IMR-90 (cell line): ENCODE measurements at regions not wholly inside any gene's neighbourhood (a gene's known extent, or its start where the extent isn't known, plus 50 kb on each side); places are given as distances from the start of the nearest gene placed in this dataset.

Source experiments
- ATAC-seq: fragments of 200-7000 bp; cut with Tn5 transposase; 2 replicates; pipeline ENCODE4 v1.9.1; 2020; ENCODE audit warnings: low read depth, mild to moderate bottlenecking, moderate library complexity
- BruUV-seq: library from RNA; stranded (reverse); fragments of 400-500 nt; replicated peaks from 2 replicates; lab custom pipeline; 2021; lab: Mats Ljungman, UMichigan
- CTCF ChIA-PET: fragments of 300-600 bp; formaldehyde crosslinking; extraction: SDS; loops from one replicate; lab custom pipeline; 2021; ENCODE audit warnings: antibody characterized with exemption; lab: Yijun Ruan, JAX
- POLR2A ChIA-PET: fragments of 300-600 bp; sonication (Branson Sonifier 250); formaldehyde crosslinking; loops from one replicate; lab custom pipeline; 2022; ENCODE audit warnings: antibody characterized with exemption; ENCODE audit not compliant: unreplicated experiment; lab: Charles Lee
- DNase-seq: peaks from one replicate; pipeline ENCODE4 v3.0.0; 2013
- H2AFZ ChIP-seq: replicated peaks from 2 replicates; pipeline ENCODE3; 2013; ENCODE audit warnings: low read length, mild to moderate bottlenecking; ENCODE audit not compliant: poor library complexity
- H2AK5ac ChIP-seq: 2 replicates; pipeline ENCODE4 v1.6.1; 2013; ENCODE audit warnings: low read depth, low read length, inconsistent platforms
- H2AK9ac ChIP-seq: replicated peaks from 2 replicates; pipeline ENCODE3; 2013; ENCODE audit warnings: mild to moderate bottlenecking, low read depth, low read length, moderate library complexity; ENCODE audit not compliant: poor library complexity
- H2BK120ac ChIP-seq: 2 replicates; pipeline ENCODE4 v1.6.1; 2013; ENCODE audit warnings: low read depth, low read length, inconsistent platforms
- H2BK15ac ChIP-seq: 3 replicates; pipeline ENCODE4 v1.6.1; 2013; ENCODE audit warnings: low read depth, low read length, inconsistent platforms
- H2BK20ac ChIP-seq: 2 replicates; pipeline ENCODE4 v1.6.1; 2013; ENCODE audit warnings: low read depth, mild to moderate bottlenecking, inconsistent platforms, low read length, moderate library complexity
- H2BK5ac ChIP-seq: 2 replicates; pipeline ENCODE4 v1.6.1; 2013; ENCODE audit warnings: mild to moderate bottlenecking, low read depth, low read length, inconsistent platforms; ENCODE audit not compliant: poor library complexity, severe bottlenecking
- H3K14ac ChIP-seq: replicated peaks from 2 replicates; pipeline ENCODE4 v1.6.1; 2013; ENCODE audit warnings: low read depth, low read length, inconsistent platforms
- H3K18ac ChIP-seq: 2 replicates; pipeline ENCODE4 v1.6.1; 2013; ENCODE audit warnings: low read depth, low read length, control low read depth
- H3K23ac ChIP-seq: 2 replicates; pipeline ENCODE4 v1.6.1; 2013; ENCODE audit warnings: low read depth, low read length, inconsistent platforms
- H3K27ac ChIP-seq: 2 replicates; pipeline ENCODE4 v1.5.1; 2013; ENCODE audit warnings: mild to moderate bottlenecking, control low read depth, low read length; ENCODE audit not compliant: insufficient read depth
- H3K27me3 ChIP-seq: 2 replicates; pipeline ENCODE4 v1.6.1; 2013; ENCODE audit warnings: low read length; ENCODE audit not compliant: control insufficient read depth, insufficient read depth
- H3K36me3 ChIP-seq: 2 replicates; pipeline ENCODE4 v1.6.1; 2013; ENCODE audit warnings: low read length, mixed read lengths; ENCODE audit not compliant: control insufficient read depth, insufficient read depth
- H3K4ac ChIP-seq: 2 replicates; pipeline ENCODE4 v1.6.1; 2013; ENCODE audit warnings: low read depth, low read length, inconsistent platforms
- H3K4me1 ChIP-seq: 2 replicates; pipeline ENCODE4 v1.6.1; 2013; ENCODE audit warnings: low read length, mixed read lengths; ENCODE audit not compliant: control insufficient read depth, insufficient read depth
- H3K4me2 ChIP-seq: 2 replicates; pipeline ENCODE4 v1.6.1; 2013; ENCODE audit warnings: low read depth, mild to moderate bottlenecking, control low read depth, low read length, moderate library complexity
- H3K4me3 ChIP-seq: 2 replicates; pipeline ENCODE4 v1.5.1; 2013; ENCODE audit warnings: low read depth, mild to moderate bottlenecking, control low read depth, low read length, moderate library complexity; ENCODE audit not compliant: insufficient read depth
- H3K56ac ChIP-seq: 2 replicates; pipeline ENCODE4 v1.6.1; 2013; ENCODE audit warnings: low read length, inconsistent platforms; ENCODE audit not compliant: insufficient read depth; ENCODE audit errors: extremely low read depth
- H3K79me1 ChIP-seq, 2 experiments: 2 replicates each; pipeline ENCODE4 v1.6.1; 2013; ENCODE audit warnings: low read length in 2 of 2, inconsistent platforms in 1 of 2, low read depth in 1 of 2
- H3K9ac ChIP-seq: 2 replicates; pipeline ENCODE4 v1.6.1; 2013; ENCODE audit warnings: low read depth, low read length, control low read depth
- H3K9me1 ChIP-seq: 2 replicates; pipeline ENCODE4 v1.6.1; 2013; ENCODE audit warnings: low read length, inconsistent platforms; ENCODE audit not compliant: insufficient read depth
- H3K9me3 ChIP-seq: 2 replicates; pipeline ENCODE4 v1.6.1; 2013; ENCODE audit warnings: low read length; ENCODE audit not compliant: control insufficient read depth, insufficient read depth
- H4K20me1 ChIP-seq: 2 replicates; pipeline ENCODE4 v1.6.1; 2013; ENCODE audit warnings: low read length, inconsistent platforms; ENCODE audit not compliant: insufficient read depth
- H4K5ac ChIP-seq: 2 replicates; pipeline ENCODE4 v1.6.1; 2013; ENCODE audit warnings: mild to moderate bottlenecking, low read depth, low read length, control low read depth
- H4K8ac ChIP-seq, 2 experiments: 2 replicates each; pipeline ENCODE4 v1.6.1; 2013; ENCODE audit warnings: low read depth in 2 of 2, low read length in 2 of 2, control low read depth in 1 of 2, inconsistent platforms in 1 of 2
- H4K91ac ChIP-seq: 2 replicates; pipeline ENCODE4 v1.6.1; 2013; ENCODE audit warnings: low read depth, low read length, inconsistent platforms; ENCODE audit not compliant: insufficient read depth
- CEBPB ChIP-seq: IDR thresholded peaks from 2 replicates; pipeline ENCODE4 v1.6.1; 2012; ENCODE audit warnings: low read depth, low read length, improper control_type of control experiment
- CHD1 ChIP-seq: IDR thresholded peaks from 2 replicates; pipeline ENCODE4 v1.6.1; 2012; ENCODE audit warnings: low read depth, low read length, improper control_type of control experiment
- FOS ChIP-seq: fragments of 150-350 bp; IDR thresholded peaks from 2 replicates; pipeline ENCODE4 v1.6.1; 2016; ENCODE audit warnings: low read depth, low read length
- MAFK ChIP-seq: IDR thresholded peaks from 2 replicates; pipeline ENCODE4 v1.6.1; 2012; ENCODE audit warnings: low read depth, low read length, improper control_type of control experiment
- MAZ ChIP-seq: IDR thresholded peaks from 2 replicates; pipeline ENCODE4 v1.6.1; 2012; ENCODE audit warnings: low read depth, mild to moderate bottlenecking, low read length, improper control_type of control experiment, moderate library complexity, borderline replicate concordance
- MXI1 ChIP-seq: IDR thresholded peaks from 2 replicates; pipeline ENCODE4 v1.6.1; 2012; ENCODE audit warnings: low read depth, mild to moderate bottlenecking, low read length, moderate library complexity, borderline replicate concordance
- NFE2L2 ChIP-seq: fragments of 150-350 bp; IDR thresholded peaks from 2 replicates; pipeline ENCODE4 v1.6.1; 2016; ENCODE audit warnings: low read depth, mild to moderate bottlenecking, low read length
- POLR2A ChIP-seq: IDR thresholded peaks from 2 replicates; pipeline ENCODE4 v1.6.1; 2012; ENCODE audit warnings: mild to moderate bottlenecking, low read depth, low read length
- RAD21 ChIP-seq: IDR thresholded peaks from 2 replicates; pipeline ENCODE4 v1.6.1; 2012; ENCODE audit warnings: low read length, improper control_type of control experiment
- RCOR1 ChIP-seq: IDR thresholded peaks from 2 replicates; pipeline ENCODE4 v1.6.1; 2012; ENCODE audit warnings: mild to moderate bottlenecking, low read length, improper control_type of control experiment; ENCODE audit not compliant: insufficient replicate concordance
- RFX5 ChIP-seq: IDR thresholded peaks from 2 replicates; pipeline ENCODE4 v1.8.0; 2012; ENCODE audit warnings: low read depth, mild to moderate bottlenecking, low read length, moderate library complexity
- SMC3 ChIP-seq: fragments of 150-350 bp; IDR thresholded peaks from 2 replicates; pipeline ENCODE4 v1.6.1; 2016; ENCODE audit warnings: low read depth, mild to moderate bottlenecking, antibody characterized with exemption, low read length, moderate library complexity
- WGBS, 2 experiments: methylation state at CpG; one replicate each; pipeline versions ENCODE4 v1.1.5 to v1.1.7; 2013; ENCODE audit warnings: missing lambda C conversion rate in 2 of 2; ENCODE audit not compliant: insufficient read length in 1 of 2; ENCODE audit errors: extremely low coverage in 2 of 2; 5-methylcytosine and 5-hydroxymethylcytosine counted together
- dilution Hi-C: fragments of 300-500 bp; cut with HindIII; formaldehyde crosslinking; loops from one replicate; pipeline ENCODE4 v1.14.3; 2018; ENCODE audit warnings: low sequenced_read_pairs; ENCODE audit not compliant: unreplicated experiment
- in situ Hi-C: fragments of 300-500 bp; cut with MboI; formaldehyde crosslinking; loops from 3 replicates; pipeline ENCODE4 v1.14.3; 2019; ENCODE audit warnings: low sequenced_read_pairs, inconsistent platforms, mixed read lengths
- intact Hi-C: fragments of 100-400 bp; cut with micrococcal nuclease; formaldehyde crosslinking; loops from 2 replicates; pipeline ENCODE4 v1.10.0; 2022
- TF ChIP-seq, protein P1 (sequence below): fragments of 150-350 bp; IDR thresholded peaks from 2 replicates; pipeline ENCODE4 v1.6.1; 2017; ENCODE audit warnings: mild to moderate bottlenecking, antibody characterized with exemption, low read length, low read depth
- TF ChIP-seq, protein P2 (sequence below): fragments of 150-350 bp; IDR thresholded peaks from 2 replicates; pipeline ENCODE4 v1.6.1; 2016; ENCODE audit warnings: low read depth, mild to moderate bottlenecking, low read length, moderate library complexity, borderline replicate concordance
- TF ChIP-seq, protein P3 (sequence below): conservative IDR thresholded peaks from 2 replicates; pipeline ENCODE4 v1.5.1; 2012; ENCODE audit warnings: mild to moderate bottlenecking, low read depth, low read length, improper control_type of control experiment

DNA sequence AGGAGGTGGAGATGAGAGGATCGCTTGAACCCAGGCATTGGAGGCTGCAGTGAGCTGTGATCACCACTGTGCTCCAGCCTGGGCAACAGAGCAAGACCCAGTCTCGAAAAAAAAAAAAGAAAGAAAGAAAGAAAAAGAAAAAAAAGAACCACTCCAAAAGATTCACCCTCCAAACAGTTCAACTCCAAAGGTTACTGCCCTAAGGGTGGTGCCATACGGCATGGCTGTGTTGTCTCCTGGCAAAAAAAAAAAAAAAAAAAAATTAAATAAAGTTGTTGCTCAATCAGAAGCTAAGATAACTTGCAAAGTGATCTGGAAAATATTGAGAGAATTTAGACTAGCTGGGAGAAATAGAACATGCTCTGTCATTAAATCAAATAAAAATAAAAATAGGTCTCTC lies 79.5 kb downstream of the KCTD15 start:
- no peaks in the 10 kb centered on the region for H4K20me1 ChIP-seq
- H3K56ac ChIP-seq, result no peak overlapping the region
- H3K4me2 ChIP-seq, result no peak overlapping the region
- no peak overlapping the region for H2AK9ac ChIP-seq
- no peak overlapping the region for H2AFZ ChIP-seq
- no peak overlapping the region for H2BK120ac ChIP-seq
- no peak overlapping the region for H3K9ac ChIP-seq
- H3K18ac ChIP-seq, result no peak overlapping the region
- intact Hi-C loops (no loop called here), in situ Hi-C loops (no loop called here), dilution Hi-C loops (no loop called here)
- CTCF ChIA-PET, result interaction anchor here (0.7 kb wide), 1 partner anchor 205 kb away, joined by 5 read pairs; no protein-coding TSS in a partner anchor
- no peak overlapping the region for H2BK5ac ChIP-seq
- H3K4ac ChIP-seq, result no peak overlapping the region
- DNase-seq (no peak), ATAC-seq (no peak)
- H2BK20ac ChIP-seq, result no peak overlapping the region
- no peak overlapping the region for H3K27ac ChIP-seq
- no CpG with 5 or more reads among the region's 3 CpGs for WGBS, 2 experiments
- POLR2A ChIA-PET, result no interaction called here
- H3K14ac ChIP-seq, result no peak overlapping the region
- no peak overlapping the region for H4K8ac ChIP-seq
- H2AK5ac ChIP-seq, result no peak overlapping the region
- H3K9me3 ChIP-seq, result no peaks in the 10 kb centered on the region
- no peak for TF ChIP-seq NFE2L2
- TF ChIP-seq MXI1, result no peak
- TF ChIP-seq, protein P1, sequence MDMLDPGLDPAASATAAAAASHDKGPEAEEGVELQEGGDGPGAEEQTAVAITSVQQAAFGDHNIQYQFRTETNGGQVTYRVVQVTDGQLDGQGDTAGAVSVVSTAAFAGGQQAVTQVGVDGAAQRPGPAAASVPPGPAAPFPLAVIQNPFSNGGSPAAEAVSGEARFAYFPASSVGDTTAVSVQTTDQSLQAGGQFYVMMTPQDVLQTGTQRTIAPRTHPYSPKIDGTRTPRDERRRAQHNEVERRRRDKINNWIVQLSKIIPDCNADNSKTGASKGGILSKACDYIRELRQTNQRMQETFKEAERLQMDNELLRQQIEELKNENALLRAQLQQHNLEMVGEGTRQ, result no peak
- no peak for TF ChIP-seq CEBPB
- no peak for TF ChIP-seq RFX5
- no peak for TF ChIP-seq MAFK
- TF ChIP-seq POLR2A, result no peak
- no peak for TF ChIP-seq SMC3
- no peak for TF ChIP-seq FOS
- TF ChIP-seq RCOR1, result no peak
- TF ChIP-seq, protein P2, sequence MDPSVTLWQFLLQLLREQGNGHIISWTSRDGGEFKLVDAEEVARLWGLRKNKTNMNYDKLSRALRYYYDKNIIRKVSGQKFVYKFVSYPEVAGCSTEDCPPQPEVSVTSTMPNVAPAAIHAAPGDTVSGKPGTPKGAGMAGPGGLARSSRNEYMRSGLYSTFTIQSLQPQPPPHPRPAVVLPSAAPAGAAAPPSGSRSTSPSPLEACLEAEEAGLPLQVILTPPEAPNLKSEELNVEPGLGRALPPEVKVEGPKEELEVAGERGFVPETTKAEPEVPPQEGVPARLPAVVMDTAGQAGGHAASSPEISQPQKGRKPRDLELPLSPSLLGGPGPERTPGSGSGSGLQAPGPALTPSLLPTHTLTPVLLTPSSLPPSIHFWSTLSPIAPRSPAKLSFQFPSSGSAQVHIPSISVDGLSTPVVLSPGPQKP, result no peak
- TF ChIP-seq RAD21, result no peak
- TF ChIP-seq MAZ, result no peak
- TF ChIP-seq, protein P3, sequence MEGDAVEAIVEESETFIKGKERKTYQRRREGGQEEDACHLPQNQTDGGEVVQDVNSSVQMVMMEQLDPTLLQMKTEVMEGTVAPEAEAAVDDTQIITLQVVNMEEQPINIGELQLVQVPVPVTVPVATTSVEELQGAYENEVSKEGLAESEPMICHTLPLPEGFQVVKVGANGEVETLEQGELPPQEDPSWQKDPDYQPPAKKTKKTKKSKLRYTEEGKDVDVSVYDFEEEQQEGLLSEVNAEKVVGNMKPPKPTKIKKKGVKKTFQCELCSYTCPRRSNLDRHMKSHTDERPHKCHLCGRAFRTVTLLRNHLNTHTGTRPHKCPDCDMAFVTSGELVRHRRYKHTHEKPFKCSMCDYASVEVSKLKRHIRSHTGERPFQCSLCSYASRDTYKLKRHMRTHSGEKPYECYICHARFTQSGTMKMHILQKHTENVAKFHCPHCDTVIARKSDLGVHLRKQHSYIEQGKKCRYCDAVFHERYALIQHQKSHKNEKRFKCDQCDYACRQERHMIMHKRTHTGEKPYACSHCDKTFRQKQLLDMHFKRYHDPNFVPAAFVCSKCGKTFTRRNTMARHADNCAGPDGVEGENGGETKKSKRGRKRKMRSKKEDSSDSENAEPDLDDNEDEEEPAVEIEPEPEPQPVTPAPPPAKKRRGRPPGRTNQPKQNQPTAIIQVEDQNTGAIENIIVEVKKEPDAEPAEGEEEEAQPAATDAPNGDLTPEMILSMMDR, result no peak
- no peak for TF ChIP-seq CHD1
- H3K9me1 ChIP-seq, result no peaks in the 10 kb centered on the region
- peaks cover 5% of the 10 kb centered on the region for H3K27me3 ChIP-seq
- no peak overlapping the region for H3K4me3 ChIP-seq
- no peaks in the 10 kb centered on the region for H3K36me3 ChIP-seq
- no TSS peak for BruUV-seq
- no peak overlapping the region for H4K5ac ChIP-seq
- no peaks in the 10 kb centered on the region for H3K4me1 ChIP-seq
- no peak overlapping the region for H4K91ac ChIP-seq
- H2BK15ac ChIP-seq, result no peak overlapping the region
- no peaks in the 10 kb centered on the region for H3K79me1 ChIP-seq
- H3K23ac ChIP-seq, result no peak overlapping the region
